Stomach (tissue), 4 donors: ENCODE measurements at regions not wholly inside any gene's neighbourhood (a gene's known extent, or its start where the extent isn't known, plus 50 kb on each side); places are given as distances from the start of the nearest gene placed in this dataset.

ENCODE experiments used
- CTCF ChIP-seq, 7 experiments: fragments of 450-650 bp in 4 of 7; fragments of 200-600 bp in 3 of 7; sonication (generic) in 3 of 7; IDR thresholded peaks; one replicate each; pipeline ENCODE4 v1.5.1; 2016 to 2019; ENCODE audit warnings: antibody characterized with exemption in 7 of 7, control low read depth in 2 of 7, mild to moderate bottlenecking in 1 of 7
- POLR2A ChIP-seq, 4 donors: fragments of 450-650 bp; IDR thresholded peaks; one replicate each; pipeline ENCODE4 v1.6.1; 2016; ENCODE audit warnings: antibody characterized with exemption in 4 of 4, control low read depth in 2 of 4, mild to moderate bottlenecking in 1 of 4, moderate library complexity in 1 of 4

- no peak for TF ChIP-seq POLR2A (IDR thresholded peaks at IDR 0.05)
- TF ChIP-seq CTCF (IDR thresholded peaks at IDR 0.05), result no peak
These were observed 493.3 kb upstream of the NAALADL2 start for GRCh38 chr3:174365796-174366195.
